ENCODE measurements at regions not wholly inside any gene's neighbourhood (a gene's known extent, or its start where the extent isn't known, plus 50 kb on each side); places are given as distances from the start of the nearest gene placed in this dataset.

GRCh38 chr15:96252148-96252547 lies 78.4 kb upstream of the NR2F2 start:
- TF ChIP-seq CTCF (IDR thresholded peaks at IDR 0.05; ENCODE audit: low read length) (no peak), EZH2 (IDR thresholded peaks at IDR 0.05; ENCODE audit: borderline replicate concordance, low read length) (no peak)
